Left ventricle myocardium inferior (tissue), 1 donor: ENCODE measurements at regions not wholly inside any gene's neighbourhood (a gene's known extent, or its start where the extent isn't known, plus 50 kb on each side); places are given as distances from the start of the nearest gene placed in this dataset.
A peak's percentile ranks its signal among the peaks of the same experiment; 100 is the strongest.

Experiments used
- DNase-seq: peaks from one replicate; pipeline ENCODE4 v3.0.0-alpha.2; 2020
- H3K27ac ChIP-seq: fragments of 200-600 bp; replicated peaks from 2 replicates; pipeline ENCODE4 v1.8.0; 2021
- H3K27me3 ChIP-seq: fragments of 200-600 bp; 2 replicates; pipeline ENCODE4 v1.8.0; 2021; ENCODE audit warnings: low read depth
- H3K36me3 ChIP-seq: fragments of 200-600 bp; 2 replicates; pipeline ENCODE4 v1.8.0; 2021
- H3K4me1 ChIP-seq: fragments of 200-600 bp; 2 replicates; pipeline ENCODE4 v1.8.0; 2021
- H3K4me3 ChIP-seq: fragments of 200-600 bp; 2 replicates; pipeline ENCODE4 v1.8.0; 2021; ENCODE audit warnings: mild to moderate bottlenecking, moderate library complexity
- H3K9me3 ChIP-seq: fragments of 200-600 bp; replicated peaks from 2 replicates; pipeline ENCODE4 v1.8.0; 2021
- intact Hi-C: fragments of 100-400 bp; cut with micrococcal nuclease; formaldehyde crosslinking; loops from one replicate; pipeline ENCODE4 v1.11.0; 2022
- TF ChIP-seq, protein P1 (sequence below): fragments of 200-600 bp; IDR thresholded peaks from 2 replicates; pipeline ENCODE4 v1.8.0; 2021; ENCODE audit warnings: antibody characterized with exemption, mild to moderate bottlenecking, borderline replicate concordance
- donor health status: DM: no; HTN: yes; CAD: no; lungs with severe emphysema.

DNA sequence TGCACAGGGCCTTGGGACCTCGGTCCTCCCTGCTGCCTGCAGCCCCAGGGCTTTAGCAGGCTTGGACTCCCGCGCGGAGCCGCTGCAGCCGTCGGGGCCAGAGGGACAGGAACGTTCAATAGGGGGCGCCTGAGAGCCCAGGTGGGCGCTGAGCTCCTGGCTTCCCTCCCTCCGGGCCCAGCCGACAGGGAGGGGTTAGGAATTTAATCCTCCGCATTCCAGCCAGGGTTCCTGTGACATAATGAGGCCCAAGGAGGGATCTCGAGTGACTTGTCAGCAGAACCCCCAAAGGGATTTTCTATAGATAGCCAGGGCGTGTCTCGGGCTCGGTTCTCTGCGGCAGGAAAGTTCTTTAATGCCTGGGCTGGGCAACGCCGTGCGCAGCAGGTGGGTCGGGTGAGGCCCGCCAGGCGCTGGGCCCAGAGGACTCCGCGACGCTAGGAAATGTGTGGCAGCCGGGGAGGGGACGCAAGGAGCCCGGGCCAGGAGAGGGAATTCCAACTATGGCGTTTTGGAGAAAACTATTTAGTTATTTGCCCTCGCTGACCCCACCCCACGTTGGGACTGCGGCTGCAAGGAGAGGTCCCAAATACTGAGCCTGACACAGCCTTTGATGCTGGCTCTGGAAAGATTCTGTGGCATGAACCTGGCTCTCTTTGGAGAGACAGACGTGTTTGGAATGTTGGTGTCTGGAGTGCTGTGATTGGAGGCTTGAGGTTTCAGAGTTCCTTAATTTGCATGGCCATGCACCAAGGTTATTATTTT lies 285.2 kb upstream of the GATB start:
- H3K27ac ChIP-seq = peak overlapping the region; percentile 56
- DNase-seq = no peak
- intact Hi-C loops = no loop called here
- peaks cover 8% of the 10 kb centered on the region for H3K27me3 ChIP-seq
- peaks cover 25% of the 10 kb centered on the region for H3K4me1 ChIP-seq
- no peaks in the 10 kb centered on the region for H3K36me3 ChIP-seq
- peak overlapping the region; percentile 49 for H3K4me3 ChIP-seq
- peaks cover 13% of the 10 kb centered on the region for H3K9me3 ChIP-seq
- TF ChIP-seq, protein P1, sequence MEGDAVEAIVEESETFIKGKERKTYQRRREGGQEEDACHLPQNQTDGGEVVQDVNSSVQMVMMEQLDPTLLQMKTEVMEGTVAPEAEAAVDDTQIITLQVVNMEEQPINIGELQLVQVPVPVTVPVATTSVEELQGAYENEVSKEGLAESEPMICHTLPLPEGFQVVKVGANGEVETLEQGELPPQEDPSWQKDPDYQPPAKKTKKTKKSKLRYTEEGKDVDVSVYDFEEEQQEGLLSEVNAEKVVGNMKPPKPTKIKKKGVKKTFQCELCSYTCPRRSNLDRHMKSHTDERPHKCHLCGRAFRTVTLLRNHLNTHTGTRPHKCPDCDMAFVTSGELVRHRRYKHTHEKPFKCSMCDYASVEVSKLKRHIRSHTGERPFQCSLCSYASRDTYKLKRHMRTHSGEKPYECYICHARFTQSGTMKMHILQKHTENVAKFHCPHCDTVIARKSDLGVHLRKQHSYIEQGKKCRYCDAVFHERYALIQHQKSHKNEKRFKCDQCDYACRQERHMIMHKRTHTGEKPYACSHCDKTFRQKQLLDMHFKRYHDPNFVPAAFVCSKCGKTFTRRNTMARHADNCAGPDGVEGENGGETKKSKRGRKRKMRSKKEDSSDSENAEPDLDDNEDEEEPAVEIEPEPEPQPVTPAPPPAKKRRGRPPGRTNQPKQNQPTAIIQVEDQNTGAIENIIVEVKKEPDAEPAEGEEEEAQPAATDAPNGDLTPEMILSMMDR = peak; percentile 66

DNA sequence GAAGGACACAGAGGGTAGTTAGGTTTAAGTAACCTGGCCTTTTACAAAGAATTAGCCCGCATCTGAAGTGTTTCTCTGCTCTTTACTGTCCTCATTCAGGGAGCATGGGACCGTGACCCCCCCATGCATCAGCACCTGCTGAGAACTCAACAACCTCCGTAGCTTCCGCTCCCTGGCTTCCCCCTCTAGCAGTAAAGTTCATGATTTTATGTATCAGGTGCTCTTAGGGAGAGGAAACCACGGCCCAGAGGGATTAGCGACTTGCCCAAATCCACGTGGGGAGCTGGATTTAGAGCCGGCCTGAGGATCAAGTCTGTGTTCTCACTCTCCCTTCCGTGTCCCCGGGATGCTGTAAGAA lies 284.6 kb upstream of the GATB start:
- H3K4me3 ChIP-seq = peak overlapping the region; percentile 49

DNA sequence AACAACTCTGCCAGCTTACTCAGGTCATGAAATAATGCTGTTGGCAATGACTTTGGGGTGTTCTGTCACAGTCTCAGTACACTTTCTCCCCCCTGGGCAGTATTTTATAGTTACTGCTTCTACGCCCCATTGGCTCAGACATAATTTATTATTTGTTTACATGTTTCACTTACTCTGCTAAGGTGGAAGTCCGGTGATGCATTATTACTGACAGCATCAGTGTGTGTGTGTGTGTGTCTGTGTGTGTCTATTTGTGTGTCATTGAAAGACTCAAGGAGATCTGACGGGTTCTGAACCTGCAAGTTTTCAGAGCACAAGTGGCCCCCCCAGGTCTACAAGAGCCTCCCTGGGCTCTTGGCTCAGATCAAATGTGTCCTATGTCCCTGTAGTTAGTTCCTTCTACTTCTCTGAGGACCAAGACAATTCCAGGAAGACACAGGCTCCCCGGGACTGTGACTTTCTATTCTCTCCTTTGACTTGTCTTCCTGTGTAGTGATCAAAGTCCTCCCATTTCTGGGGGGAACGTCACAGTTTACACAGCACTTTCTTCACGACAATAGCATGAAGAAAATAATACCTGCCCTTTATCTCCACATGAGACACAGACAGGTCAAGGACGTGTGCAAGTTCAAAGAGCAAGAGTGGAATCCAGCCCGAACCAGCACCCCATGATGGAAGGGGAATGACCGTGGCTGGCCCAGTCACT lies 283.7 kb upstream of the GATB start:
- intact Hi-C loops = no loop called here
- TF ChIP-seq, protein P1 = no peak
- H3K9me3 ChIP-seq = peaks cover 13% of the 10 kb centered on the region
- peaks cover 25% of the 10 kb centered on the region for H3K4me1 ChIP-seq
- H3K27ac ChIP-seq = no peak overlapping the region
- H3K36me3 ChIP-seq = no peaks in the 10 kb centered on the region
- DNase-seq = no peak
- H3K27me3 ChIP-seq = peaks cover 8% of the 10 kb centered on the region
- no peak overlapping the region for H3K4me3 ChIP-seq

More for the DNA sequence above, 284.6 kb upstream of the GATB start:
- H3K27me3 ChIP-seq = peaks cover 8% of the 10 kb centered on the region
- H3K36me3 ChIP-seq = no peaks in the 10 kb centered on the region
- no peak for DNase-seq
- H3K4me1 ChIP-seq = peaks cover 25% of the 10 kb centered on the region
- intact Hi-C loops = no loop called here
- peak overlapping the region; percentile 56 for H3K27ac ChIP-seq
- peaks cover 13% of the 10 kb centered on the region for H3K9me3 ChIP-seq
- TF ChIP-seq, protein P1 = no peak

DNA sequence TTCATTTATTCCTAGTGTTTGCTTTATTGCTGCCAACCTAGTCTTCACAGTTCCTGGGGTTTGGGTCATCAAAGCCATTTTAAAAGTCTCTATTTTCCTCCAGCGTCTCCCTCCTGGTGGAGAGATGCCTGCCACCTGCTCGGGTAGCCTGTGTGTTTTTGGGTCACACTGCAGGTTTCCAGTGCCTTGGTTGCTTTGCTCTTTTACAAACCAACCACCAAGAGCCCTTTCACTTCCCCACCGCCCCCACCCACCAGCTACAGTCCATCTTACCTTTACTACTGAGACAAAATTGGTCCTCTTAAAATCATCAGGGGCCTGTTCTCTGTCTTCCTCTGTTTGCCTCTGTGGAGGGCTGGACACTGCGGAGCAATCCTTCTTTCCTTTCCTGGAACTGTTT lies 280.5 kb upstream of the GATB start:
- Histone ChIP-seq H3K9me3 (peaks cover 13% of the 10 kb centered on the region), H3K4me3 (no peak overlapping the region), H3K4me1 (peaks cover 28% of the 10 kb centered on the region), H3K36me3 (no peaks in the 10 kb centered on the region), H3K27me3 (peaks cover 8% of the 10 kb centered on the region), H3K27ac (peak overlapping the region; percentile 85)
- TF ChIP-seq, protein P1 = no peak
- DNase-seq = no peak
- intact Hi-C loops = no loop called here

DNA sequence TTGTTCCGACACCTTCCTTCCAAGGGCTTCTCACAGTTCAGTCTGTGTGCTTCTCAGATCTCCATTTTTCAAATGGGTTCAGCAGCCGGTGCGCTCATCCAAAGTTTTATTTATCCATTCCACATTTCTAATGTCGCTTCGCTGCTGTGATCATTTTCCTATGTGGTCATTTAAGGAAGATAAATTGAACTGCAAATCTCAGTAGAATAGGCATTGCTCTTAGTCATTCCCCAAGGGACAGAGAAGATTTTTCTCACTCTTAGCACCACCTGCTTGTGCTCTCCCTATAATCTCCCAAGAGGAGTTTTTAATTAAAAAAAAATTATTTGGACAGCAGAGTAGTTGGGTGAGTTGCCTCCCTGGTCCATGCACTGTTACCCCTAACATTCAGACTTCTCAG lies 278.9 kb upstream of the GATB start:
- intact Hi-C loops = no loop called here
- Histone ChIP-seq H3K27ac (peak overlapping the region; percentile 85), H3K27me3 (no peaks in the 10 kb centered on the region), H3K9me3 (peaks cover 13% of the 10 kb centered on the region), H3K36me3 (no peaks in the 10 kb centered on the region), H3K4me3 (no peak overlapping the region), H3K4me1 (peaks cover 18% of the 10 kb centered on the region)
- no peak for DNase-seq
- TF ChIP-seq, protein P1 = no peak
